IPS DF 4.7 (cell line): ENCODE measurements at regions not wholly inside any gene's neighbourhood (a gene's known extent, or its start where the extent isn't known, plus 50 kb on each side); places are given as distances from the start of the nearest gene placed in this dataset.

Experiments used
- DNase-seq: peaks from one replicate; pipeline ENCODE4 v3.0.0-alpha.2; 2013; ENCODE audit warnings: low spot score; ENCODE audit errors: extremely low read depth

DNA sequence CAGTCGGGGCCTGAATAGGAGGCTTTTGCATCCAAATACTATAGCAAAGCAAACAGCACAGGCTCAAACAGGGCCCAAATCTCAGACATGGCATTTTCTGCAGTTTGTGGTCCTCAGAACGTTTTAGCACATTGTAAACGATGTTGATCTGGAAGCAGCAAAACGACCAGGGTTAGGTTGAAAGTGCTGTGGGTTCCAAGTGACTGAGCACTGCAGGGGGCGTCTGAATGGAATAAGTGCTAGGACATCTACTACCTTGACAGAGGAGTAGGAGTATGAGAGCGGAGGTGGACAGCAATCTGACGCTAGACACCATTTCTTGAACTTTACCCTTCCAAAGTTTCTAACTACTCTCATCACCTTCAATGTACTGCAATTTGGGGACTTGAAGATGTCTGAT, 214.9 kb downstream of the BARHL2 start:
- DNase-seq, result no peak

DNA sequence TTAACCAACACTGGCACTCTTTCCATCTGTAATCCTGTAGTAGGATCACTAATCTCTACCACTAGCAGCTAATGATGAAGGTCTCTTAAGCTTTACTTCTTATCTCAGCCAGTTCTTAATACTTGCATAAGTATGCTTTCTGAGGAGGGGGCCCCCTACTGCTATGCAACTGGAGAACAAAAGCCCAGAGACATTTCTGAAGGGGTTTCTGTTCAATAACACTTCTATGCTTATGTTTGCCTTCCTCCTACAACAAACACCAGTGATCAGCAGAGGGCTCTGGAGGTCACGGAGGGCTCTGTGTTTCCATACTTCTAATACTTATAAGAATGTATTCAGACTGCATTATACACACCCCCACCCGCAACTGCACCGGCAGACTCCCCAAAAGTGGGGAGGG, 215.8 kb downstream of the BARHL2 start:
- no peak for DNase-seq

DNA sequence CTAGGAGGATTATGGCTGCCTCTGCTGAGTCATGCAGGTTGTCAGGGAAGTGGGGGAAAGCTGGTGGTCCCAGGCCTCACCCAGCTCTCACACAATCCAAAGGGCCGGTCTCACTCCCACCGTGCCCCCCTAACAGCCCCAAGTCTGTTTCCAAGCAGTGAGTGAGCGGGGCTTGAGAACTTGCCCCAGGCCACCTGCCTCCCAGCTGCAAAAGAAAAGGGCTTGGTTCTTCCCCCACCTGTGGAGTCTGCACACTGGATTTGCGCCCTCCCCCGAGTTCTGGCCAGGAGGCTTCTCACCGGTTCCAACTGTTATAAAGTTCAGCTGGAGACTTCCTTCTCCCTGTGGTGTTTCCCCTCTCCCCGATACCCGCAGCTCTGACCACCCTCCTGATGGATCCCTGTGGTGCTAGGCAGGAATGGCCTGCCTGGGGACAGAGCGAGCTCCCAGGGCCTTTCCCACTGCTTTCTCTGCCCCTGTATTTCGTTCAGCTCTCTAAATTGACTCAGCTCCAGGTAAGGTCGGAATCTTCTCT, 222.3 kb downstream of the BARHL2 start:
- no peak for DNase-seq

- DNase-seq, result no peak
Measured at GRCh38 chr1:90488451-90488850, 228.7 kb downstream of the BARHL2 start.

- no peak for DNase-seq
Measured at GRCh38 chr1:90486996-90487395, 230.1 kb downstream of the BARHL2 start.

- DNase-seq, result no peak
Measured at GRCh38 chr1:90486134-90486824, 230.8 kb downstream of the BARHL2 start.

GRCh38 chr1:90480271-90480835, 236.7 kb downstream of the BARHL2 start:
- DNase-seq, result no peak

DNA sequence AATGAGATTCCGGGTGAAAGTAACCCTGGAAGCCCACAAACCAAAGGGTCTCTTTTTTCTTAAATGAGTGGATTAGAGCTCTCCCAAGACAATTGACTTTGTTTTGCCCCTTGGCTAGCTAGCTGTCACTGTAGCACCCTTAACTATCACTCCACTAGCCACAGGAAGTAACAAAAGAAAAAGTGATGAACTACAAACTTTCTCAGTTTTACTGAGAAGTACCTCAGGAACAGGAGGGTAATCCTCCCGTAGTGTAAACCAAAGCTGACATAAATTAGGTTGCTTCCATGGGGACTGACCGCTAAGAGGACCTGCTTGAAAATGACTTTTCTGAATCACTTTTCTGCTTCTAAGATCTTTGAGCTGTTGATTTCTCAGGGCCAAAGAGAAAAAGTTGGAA, 240.1 kb downstream of the BARHL2 start:
- DNase-seq, result no peak

DNA sequence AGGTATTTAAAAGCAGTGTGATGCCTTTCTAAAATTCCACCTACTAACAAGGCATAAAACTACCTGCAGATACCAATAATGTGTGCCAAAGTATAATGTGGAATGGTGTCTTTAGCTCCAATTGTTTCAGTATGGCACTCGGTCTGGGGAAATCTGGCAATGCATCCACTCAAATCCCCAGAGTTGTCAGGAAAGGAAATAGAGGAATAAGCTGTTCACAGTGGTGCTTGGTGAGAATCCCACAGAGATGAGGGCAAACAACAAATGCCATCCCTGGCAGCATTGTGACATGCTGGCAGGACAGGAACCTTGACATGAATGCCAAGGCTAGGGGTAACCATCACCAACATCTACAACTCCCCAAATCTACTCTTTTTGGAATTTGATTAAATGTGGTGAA, 240.7 kb downstream of the BARHL2 start:
- DNase-seq, result no peak

- DNase-seq, result no peak
Measured at GRCh38 chr1:90475631-90476030, 241.5 kb downstream of the BARHL2 start.

- no peak for DNase-seq
Measured at GRCh38 chr1:90474731-90475130, 242.4 kb downstream of the BARHL2 start.

GRCh38 chr1:90474158-90474557, 242.9 kb downstream of the BARHL2 start:
- no peak for DNase-seq

DNA sequence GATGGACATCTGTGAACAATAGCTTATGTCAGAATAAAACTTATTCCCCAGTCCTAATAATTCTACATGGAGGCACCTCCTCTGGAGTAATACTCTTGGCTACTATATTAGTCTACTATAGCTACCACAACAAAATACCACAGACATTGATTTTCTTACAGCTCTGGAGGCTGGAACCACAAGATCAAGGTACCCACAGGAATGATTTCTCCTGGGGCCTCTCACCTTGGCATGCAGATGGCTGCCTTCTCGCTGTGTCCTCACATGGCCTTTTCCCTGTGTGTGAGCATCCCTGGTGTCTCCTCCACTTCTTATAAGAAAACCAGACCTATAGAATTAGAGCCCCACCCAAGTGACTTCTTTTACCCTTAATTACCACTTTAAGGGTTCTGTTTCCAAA, 244.3 kb downstream of the BARHL2 start:
- no peak for DNase-seq

DNA sequence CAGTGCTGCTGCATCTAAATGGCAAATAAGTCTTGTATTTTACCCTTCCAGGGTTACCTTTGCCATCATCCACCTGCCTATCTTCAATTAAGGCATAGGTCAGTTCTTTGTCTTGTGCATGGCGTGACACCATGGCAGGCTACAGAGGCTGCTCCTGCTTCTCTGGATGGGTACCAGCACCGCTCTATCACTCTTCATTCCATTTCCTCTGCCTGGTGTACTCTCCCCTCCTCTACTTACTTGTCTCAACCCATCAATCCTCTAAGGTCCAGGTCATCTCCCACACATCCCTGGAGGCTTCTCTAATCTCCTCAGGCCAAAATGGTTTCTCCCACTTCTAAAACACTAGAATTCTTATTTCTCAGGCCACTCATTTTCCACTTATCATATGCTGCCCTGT, 257.5 kb downstream of the BARHL2 start:
- DNase-seq, result no peak

DNA sequence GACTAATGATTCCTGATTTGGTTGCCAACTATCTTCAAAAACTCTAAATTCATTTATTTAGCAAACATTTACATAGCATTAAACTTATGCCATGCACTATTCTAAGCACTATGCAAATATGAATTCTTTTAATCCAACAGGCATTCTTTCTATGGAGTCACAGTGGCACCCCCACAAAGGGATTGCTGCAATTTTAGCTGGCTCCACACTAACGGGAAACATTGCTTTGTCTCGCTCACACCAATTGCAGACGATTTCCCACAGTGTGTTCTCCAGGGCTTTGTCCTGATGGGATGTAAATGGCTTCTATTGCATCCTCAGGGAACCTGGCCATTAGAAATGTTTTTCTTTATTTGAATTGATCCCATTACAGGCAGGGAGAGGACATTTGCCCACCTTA, 259.1 kb downstream of the BARHL2 start:
- no peak for DNase-seq

GRCh38 chr1:90452491-90452890, 264.6 kb downstream of the BARHL2 start:
- no peak for DNase-seq

GRCh38 chr1:90443354-90443753, 273.7 kb downstream of the BARHL2 start:
- DNase-seq, result no peak

DNA sequence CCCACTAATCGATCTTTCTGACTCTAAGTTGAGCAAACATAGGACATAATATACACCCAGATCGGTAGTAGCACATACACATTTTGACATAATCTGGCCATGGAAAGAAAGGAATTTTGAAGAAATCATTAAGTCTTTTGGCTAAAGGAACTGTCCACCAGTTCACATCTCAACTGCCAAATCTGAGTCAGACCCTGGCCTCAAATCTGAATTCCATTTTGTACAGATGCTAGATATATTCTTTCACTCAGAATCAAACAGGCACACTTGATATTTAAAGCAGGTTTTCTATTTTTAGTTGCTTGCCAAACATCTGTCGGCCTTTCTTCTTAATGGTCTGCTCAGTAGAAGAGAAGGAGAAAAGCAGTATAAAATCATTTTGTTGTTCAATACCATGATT, 281.8 kb downstream of the BARHL2 start:
- no peak for DNase-seq

GRCh38 chr1:90434460-90434859, 282.6 kb downstream of the BARHL2 start:
- no peak for DNase-seq

- DNase-seq, result no peak
Measured at GRCh38 chr1:90417126-90417525, 300.0 kb downstream of the BARHL2 start.

DNA sequence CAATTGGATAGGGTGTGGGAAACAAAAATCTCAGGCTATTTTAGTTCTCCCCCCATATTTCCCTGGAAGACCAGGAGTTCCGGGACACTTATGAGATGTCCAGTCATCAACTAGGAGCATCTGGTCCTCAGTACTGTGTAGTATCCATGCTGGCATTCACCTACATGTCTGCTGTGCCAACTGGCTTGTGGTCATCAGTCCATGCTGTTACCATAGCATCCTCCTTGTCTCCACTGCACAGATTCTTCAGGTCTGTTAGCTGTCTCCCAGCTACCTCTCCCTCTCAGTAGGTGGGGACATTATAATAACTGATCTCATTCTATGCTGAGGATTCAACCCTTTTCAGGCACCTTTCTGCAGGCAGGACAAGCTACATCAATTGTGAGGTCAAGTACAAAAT, 302.9 kb downstream of the BARHL2 start:
- DNase-seq, result no peak

DNA sequence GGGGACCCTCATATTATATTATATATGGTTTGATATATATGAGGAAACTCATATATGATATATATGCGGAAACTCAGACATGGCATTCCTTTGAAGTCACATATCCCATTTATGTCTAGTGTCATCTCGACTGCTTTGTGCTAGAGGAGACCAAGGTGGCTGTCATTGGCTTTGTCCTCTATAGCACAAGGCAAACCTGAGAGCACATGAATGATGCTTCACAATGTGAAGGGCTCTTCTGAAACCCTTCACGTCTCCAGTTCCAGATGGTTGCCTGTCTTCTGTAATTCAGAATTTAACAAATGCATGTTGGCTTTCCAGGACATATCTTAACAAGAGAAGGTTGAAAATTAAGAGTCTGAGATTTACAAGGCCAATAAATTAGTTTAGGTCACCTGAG, 303.6 kb downstream of the BARHL2 start:
- no peak for DNase-seq

DNA sequence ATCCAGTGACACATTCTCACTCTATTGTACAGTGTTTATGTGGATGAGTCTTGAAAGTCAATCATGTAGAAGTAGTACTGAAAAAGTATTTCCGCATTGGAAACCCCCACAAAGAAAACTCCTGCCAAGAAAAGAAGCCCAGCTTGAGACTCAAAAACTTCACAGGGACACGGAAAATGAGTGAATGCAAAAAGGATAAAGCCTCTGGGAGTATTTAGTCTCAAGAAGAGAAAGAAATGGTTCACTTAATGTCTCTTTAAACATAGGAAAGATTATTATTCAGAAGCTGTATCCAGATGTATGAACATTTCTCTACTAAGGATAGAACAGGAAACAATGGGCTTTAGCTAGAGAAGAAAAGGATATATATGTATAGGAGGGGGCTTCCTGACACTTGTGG, 304.5 kb downstream of the BARHL2 start:
- no peak for DNase-seq
